SKM-1 treated with dmso at 0.1 percent for 144 hours (cell line): ENCODE measurements at regions not wholly inside any gene's neighbourhood (a gene's known extent, or its start where the extent isn't known, plus 50 kb on each side); places are given as distances from the start of the nearest gene placed in this dataset.
"Not testable (repeated sequence)": the region's sequence is repeated elsewhere in the genome, so short reads cannot be mapped to it uniquely, and the experiment has no call there.

ENCODE experiments used
- DNase-seq: peaks from one replicate; lab custom pipeline; 2025; ENCODE audit not compliant: unreplicated experiment; lab: John Stamatoyannopoulos, UW

DNA sequence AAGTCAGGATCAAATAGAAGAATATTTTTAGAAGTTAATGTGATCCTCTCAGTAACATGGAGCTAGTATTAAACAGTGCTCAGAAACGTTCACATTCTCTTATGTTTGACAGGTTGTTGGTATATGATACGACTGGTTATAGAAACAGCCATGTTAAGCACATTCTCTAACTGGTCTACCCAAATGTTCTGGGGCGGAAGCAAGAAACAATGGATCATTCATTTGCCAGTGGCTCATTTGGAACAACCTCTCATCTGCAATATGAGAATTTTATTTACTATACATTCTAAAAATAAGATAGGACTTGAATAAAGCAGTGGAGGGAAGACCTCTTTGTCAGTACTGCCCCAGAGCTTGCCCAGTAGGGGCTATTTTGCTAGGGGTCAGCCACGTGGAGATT lies 167.1 kb upstream of the FAM98A start:
- no peak for DNase-seq

DNA sequence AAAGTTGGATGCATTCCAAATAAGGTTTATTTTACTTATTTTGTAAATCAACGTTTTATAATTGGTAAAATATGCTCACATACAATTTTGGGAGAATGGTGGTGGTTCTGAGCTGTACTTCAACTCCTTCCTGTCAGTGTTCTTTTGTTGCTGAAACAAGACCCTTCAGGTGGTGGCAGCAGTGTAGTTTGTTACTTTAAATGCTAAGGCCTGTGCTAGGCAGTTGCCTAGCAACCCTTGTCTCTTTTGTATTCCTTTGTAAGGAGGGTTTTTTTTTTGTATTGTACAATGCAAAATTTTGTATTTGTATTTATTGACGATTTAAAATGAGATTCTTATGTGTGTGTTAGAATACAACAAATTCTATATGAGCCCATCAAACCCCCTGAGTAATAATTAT lies 166.0 kb upstream of the FAM98A start:
- DNase-seq = no peak

DNA sequence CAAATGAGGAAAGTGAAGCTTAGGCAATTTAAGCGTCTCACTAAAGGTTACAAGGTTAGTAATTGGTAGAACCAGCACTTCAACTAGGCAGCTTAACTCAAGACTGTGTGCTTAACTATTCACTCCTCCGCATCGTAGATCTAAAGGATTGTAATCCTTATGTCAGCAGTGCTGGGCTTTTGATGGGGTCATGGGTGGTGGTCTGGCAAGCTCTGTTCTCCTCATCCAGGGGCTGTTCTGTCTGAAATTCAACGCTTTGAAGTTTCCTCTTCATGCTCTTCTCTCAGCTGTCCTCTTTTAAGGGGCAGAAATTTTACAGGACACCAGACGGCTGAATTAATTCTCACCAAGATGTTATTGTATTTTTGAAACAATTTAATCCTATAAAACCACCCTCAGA lies 165.5 kb upstream of the FAM98A start:
- DNase-seq = no peak

DNA sequence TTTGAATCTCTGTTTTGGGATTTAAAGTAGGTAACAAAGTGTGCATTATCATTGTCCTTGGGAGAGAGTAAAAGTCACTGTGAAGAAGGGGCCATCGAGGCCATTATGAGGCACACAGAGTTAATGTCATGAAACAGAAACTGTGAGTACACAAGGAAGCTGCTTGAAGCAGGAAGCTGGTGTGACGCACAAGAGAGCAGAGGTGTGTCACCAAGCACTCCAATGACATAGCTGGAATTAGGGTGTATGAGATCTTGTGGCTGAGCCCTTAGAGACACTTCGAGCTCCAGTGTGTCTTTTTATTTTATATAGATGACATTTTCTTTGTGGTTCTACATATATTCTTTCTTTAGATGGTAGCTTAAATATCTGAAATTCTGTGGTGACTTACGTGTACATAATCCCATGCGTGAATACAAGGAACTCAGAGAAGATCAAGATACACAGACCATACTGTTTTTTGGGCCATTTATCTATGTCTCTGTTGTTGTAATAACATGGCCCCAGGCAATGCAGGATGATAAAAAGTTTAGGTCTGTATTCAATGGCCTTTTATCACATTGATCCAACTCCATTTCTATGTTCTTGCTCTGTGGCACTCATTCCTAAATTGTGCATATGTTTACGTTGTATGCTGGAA lies 164.7 kb upstream of the FAM98A start:
- DNase-seq = no peak

DNA sequence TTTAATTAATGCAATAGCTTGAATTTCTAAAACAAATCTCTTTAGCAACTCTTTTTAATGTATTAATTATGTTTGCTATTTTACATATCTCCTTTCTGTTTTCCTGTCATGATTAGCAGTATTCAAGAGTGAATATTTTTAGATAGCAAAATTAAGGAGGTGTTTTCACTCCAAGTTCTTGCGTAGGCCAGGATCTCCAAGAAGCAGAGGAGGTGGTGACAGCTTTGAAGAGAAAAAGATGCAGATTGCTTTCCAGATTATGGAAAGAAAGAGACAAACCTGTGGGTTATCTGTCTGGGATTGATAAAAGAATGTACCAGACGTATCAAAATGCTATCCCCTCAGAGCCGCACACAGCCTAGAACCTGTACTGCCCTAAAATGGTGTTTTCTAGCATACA lies 163.5 kb upstream of the FAM98A start:
- DNase-seq = no peak

DNA sequence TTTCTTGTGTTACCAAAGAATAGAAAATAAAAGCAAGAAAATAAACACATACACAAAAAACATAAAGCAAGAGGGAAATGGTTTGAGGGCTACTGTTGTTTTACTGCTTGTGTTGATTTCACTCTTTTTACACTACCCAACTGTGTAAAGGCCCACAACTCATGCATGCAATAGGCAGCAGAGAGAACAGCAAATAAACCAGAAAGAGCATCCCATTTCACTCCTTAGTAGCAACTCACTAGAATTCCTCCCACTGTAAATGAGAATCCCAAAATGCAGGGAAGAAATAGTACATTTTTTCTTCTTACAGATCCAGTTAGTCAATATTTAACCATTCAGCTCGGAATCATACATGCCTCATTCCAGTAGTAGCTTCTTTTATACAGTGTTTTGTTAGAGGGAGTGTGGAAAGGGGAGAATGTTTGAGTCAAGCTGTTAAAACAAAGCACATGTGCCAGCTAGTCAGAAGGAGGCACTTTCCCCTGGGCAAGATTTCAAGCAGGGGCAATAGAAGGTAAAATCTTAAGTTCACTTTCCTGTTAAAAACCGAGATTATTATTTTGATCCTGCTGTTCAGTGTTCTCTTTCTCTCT lies 147.2 kb upstream of the FAM98A start:
- DNase-seq = no peak

DNA sequence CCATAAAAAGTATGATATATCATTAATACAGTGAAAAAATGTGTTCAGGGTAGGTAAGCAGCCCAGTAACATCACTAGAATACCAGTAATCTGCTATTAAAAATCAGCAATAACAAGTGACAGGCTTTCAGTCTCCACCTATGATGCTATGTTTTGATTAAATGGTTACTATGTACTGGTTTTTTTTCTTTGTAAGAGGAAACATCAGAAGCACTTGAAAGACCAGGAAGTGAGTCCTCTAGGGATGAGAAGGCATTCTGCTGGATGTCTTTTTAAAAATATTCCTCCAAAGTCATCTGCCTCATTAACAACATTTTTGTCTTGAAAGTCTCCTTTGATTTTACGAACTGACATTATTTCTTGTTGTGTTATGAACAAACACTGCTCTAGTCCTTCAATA lies 136.0 kb upstream of the FAM98A start:
- DNase-seq = no peak

DNA sequence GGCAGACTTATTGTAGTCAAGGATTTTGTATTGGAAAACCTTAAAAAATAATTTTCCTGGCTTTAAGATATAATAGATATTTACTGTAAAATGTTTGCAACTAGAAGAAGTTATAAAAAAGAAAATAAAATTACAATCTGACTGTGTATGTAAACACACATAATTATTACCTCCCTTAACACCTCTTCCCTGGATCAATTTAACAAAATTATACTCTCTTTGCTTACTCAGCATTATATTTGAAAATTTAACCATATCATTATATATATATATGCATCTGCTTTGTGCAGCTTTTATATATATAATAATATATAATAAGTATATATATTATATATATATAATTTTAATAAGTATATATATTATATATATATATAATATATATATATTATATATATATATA lies 131.7 kb upstream of the FAM98A start:
- DNase-seq = no peak

DNA sequence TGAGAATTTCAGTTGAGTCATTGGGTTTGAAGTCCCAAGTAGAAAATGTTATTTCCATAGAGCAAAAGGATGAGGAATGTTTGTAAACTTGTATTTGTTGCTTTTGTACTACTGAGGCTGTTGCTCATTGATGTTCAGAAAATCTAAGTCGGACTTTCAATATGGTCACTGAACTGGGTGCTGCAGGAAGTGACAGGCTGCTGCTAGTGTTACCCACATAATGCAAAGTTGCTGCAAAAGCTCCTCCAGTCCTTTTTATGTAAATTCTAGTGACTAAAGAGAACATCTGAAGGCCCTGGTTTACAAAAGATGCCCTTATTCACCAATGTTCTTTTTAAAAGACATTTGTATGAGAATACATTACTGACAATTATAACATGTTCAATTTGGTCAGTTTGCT lies 131.1 kb upstream of the FAM98A start:
- no peak for DNase-seq

DNA sequence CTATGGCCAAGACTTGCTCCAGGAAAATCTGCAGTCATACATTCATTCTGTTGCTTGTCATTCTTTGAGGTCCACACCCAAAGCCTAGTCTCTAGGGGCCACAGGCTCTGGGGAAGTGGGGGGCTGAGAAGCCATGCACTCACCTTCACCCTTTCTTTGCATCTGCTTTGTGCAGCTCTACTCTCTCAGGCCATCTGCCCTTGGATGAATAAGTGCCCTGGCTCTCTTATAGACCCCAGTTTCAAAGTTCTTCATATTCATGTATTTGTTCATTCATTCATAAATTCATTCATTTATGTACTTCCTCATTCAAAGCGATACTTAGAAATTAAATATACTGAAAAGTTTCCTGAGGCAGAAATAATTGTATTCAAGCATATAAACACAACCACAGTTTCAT lies 130.3 kb upstream of the FAM98A start:
- DNase-seq = no peak

DNA sequence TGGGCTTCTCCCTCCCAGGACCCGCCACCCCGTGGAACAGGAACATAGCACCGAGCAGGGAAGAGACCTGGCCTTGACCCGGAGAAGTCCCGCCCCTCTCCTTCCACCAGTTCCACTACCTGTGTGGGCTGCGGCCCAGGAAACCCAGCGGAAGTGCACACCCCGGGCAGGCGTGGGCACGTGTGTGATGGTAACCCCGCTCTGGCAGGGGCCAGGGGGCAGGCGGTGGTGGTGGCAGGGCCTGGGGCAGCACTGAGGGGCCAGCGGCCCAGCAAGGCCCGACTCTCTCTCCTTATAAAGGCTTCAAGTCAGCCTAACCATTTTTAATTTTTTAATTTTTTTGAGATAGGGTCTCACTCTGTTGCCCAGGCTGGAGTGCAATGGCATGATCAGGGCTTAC lies 129.0 kb upstream of the FAM98A start:
- no peak for DNase-seq

DNA sequence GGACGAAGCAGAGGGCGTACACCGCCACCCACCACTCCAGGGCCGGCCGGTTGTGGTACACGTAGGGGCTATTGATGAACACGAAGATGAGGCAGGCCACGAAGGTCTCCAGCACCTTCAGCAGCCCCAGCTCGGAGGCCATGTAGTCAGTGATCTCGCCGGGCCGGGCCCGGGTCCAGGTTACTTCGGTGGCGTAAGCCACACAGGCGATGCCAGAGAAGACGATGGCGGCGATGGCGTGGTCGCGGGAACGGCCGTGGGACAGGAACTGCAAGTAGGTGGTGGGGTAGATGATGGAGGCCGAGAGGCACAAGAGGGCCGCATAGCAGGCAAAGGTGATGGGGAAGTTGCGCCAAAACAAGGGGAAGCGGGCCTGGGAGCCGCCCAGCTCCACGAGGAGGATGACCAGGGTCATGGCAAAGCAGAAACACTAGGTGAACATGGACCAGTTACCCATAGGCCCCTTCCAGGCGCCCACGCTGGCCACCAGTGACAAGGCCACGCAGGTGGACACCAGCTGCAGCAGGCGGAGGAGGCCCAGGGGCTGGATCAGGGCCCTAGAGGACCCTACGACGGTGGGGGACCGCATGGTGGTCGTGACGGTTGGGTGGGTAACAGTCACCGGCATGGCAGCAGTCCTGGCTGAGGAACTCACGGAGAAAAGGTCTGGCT lies 128.4 kb upstream of the FAM98A start:
- no peak for DNase-seq

DNA sequence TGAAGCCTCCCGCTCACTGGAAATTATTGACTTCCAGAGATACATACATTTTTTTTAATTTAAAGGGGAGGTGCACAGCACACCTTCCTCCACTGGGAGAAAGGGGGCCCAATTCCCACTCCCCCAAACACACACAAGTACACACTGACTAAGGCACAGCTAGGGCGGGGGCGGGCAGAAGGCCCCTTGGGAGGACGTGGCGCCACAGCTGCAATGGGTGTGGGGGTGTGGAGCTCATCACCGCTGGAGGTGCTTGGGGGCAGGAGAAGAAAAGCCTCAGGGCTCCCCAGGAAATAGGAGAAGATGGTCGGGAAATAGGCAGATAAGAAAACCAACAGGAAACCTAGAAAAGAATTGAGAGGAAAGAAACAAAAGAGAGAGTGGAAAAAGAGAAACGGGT lies 127.3 kb upstream of the FAM98A start:
- DNase-seq = no peak

DNA sequence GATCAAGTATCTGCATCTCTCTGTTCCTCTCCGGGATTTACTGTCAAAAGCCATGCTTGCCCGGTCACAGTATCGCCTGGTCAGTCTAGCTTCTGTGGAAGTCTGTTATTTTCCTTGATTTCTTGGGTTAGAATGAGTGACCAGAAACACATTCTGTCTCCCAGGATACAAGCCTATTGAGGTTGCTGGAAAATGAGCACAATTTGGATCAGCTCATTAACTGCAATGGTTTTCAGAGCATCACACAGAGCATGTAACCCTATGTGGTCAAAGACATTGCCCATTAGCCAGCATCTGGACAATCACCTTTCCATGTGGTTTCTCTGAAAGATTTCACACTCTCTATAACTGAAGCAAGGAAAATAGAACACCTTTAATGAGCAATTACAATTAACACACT lies 124.2 kb upstream of the FAM98A start:
- DNase-seq = no peak

DNA sequence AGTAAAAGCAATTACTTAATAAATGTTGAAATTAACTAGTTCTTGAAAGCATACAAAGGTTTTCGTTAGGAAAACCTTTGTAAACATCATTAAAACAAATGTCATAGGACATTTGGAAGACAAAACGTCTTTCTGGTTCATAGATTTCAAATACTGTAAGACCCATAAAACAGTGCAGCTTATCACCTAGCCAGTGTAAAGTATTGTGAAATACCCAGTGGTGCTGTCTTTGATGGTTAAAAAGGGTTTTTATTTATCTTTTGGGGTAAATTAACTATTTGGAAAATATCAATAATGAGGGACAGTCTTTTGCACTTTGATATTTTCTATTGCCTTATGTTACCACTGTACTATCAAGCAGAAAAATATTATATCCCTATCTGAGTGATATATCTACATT lies 120.0 kb upstream of the FAM98A start:
- no peak for DNase-seq

DNA sequence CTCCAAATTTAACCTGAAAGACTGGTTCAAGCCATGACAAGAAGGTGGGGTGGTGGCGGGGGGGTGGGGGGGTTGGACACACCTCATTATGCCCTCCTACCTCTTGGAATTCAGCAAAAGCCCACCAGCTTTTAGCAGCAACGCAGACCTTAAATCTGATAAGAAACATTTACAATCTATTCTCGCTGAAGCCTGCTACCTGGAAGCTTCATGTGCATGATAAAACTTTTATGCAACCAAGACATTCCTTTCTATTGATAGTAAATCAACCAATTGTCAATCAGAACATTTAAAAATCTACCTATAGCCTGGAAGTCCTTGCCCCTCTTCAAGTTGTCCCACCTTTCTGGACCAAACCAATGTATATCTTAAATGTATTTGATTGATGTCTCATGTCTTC lies 113.6 kb upstream of the FAM98A start:
- no peak for DNase-seq

DNA sequence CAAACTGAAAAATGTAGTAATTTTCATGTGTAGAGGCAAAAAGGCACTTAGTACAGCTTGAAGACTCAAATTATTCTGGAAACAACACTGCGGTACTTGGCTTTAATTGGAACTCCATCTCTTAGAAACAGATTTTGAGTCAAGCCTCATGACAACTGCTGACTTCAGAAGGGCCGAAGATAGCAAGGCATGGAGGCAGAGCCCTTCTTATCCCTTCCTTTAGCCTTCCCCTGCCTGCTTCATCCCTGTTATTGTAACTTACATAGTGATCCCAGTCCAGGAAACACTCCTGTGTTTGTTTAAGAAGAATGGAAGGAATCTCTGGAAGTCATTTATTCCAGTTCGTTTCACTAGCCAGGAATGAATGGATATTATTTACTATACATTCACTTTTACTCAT lies 110.9 kb upstream of the FAM98A start:
- DNase-seq = no peak

DNA sequence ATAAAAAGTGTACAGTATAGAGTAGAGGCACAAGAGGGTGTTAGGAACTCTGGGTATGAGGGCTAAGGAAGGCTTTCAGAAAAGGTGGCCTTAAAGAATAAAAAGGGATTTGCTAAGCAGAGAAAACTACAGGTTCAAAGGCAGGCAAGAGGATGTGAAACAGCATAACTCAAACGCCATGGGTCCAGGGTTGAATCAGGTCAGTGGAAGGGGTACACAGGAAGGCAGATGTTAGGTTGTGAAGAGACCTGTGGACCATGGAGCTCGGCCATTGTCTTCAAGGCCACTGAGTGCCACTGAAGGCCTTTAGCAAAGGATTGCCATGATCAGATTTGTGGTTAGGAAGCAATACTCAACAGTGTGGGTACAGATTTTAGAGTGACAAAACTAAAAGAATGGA lies 108.2 kb upstream of the FAM98A start:
- DNase-seq = no peak

DNA sequence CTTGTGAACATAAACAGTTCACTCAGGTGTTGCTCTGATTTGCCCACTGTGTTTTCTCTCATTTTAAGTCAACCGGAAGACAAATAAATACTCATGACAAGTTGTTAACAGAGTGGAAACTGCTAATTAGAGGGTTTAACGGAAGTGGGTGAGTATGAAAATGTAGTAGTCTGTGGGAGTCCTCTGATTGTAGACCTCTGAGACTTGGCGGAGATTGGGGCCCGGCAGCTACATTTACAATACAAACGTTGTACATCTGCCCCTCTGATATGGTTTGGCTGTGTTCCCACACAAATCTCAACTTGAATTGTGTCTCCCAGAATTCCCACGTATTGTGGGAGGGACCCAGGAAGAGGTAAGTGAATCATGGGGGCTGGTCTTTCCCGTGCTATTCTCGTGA lies 107.3 kb upstream of the FAM98A start:
- no peak for DNase-seq

DNA sequence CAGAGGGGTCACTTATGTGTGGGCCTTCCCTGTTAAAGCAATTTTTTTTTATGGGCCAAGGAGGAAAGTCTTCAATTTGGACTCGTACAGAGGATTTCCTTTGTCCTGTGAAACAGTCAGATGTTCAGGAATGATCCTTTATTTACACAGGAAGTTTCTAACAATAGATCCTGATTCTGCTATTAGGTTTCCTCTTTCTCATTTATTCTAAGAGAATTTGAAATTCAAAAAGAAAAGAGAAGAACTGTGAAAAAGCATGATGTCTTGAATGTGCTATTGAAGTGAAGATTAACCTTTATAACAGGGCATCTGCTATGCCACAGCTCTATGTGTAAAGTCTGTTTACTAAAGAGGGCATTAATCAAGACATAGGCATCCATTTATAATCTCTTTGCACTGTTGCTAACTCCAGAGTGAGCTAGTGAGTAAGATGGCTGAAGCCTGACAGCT lies 105.3 kb upstream of the FAM98A start:
- no peak for DNase-seq

DNA sequence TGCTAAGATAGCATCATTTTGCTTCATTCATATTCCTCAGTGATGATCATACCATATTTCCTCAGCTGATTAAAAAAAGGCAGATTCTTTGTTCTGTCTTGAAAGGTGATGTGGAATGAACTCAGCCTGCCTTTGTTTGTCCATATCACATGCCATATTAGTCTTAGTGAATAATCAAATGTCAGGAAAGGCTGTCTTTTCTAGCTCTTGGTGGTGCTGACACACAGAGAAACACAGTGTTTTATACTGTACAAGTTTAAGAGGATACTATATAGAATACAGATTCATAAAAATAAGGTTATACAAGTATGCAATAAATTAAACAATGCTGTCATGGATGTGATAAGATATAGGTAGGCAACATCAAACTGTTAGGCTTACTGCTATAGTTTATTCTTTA lies 97.1 kb upstream of the FAM98A start:
- DNase-seq = no peak

DNA sequence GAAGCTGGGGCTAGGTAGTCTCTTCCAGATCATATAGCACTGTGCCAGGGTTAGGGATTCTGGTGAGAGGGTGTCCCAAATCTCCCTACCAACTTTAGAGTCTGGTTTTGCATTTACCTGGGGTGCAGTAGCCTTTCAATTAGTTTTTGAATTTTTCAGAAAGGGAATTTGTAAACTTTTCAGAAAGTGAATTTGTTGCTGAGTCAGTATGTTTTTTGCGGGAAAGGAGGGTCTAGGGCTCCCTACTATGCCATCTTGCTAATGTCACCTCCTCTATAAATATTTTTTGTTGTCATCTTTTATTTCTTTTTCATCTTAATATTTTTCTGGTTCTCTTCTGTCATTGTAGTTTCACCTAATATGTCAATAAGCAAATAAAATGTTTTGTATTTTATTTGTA lies 95.8 kb upstream of the FAM98A start:
- no peak for DNase-seq

DNA sequence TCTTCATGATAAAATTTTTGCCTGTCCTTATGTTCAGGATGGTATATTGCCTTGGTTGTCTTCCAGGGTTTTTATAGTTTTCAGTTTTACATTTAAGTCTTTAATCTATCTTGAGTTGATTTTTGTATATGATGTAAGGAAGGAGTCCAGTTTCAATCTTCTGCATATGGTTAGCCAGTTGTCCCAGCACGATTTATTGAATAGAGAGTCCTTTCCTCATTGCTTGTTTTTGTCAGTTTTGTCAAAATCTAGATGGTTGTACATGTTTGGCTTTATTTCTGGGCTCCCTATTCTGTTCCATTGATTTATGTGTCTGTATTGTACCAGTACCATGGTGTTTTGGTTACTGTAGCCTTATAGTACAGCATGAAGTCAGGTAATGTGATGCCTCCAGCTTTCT lies 91.6 kb upstream of the FAM98A start:
- not testable (repeated sequence) for DNase-seq
